HepG2 (cell line): ENCODE measurements at regions not wholly inside any gene's neighbourhood (a gene's known extent, or its start where the extent isn't known, plus 50 kb on each side); places are given as distances from the start of the nearest gene placed in this dataset.
"Not testable (repeated sequence)": the region's sequence is repeated elsewhere in the genome, so short reads cannot be mapped to it uniquely, and the experiment has no call there.

Source experiments
- ATAC-seq: fragments of 200-7000 bp; cut with Tn5 transposase; 3 replicates; pipeline ENCODE4 v1.9.1; 2020; ENCODE audit warnings: mild to moderate bottlenecking, moderate library complexity
- BruUV-seq: library from RNA; stranded (reverse); fragments of 400-500 nt; replicated peaks from 2 replicates; lab custom pipeline; 2021; lab: Mats Ljungman, UMichigan
- CTCF ChIA-PET: fragments of 300-600 bp; formaldehyde crosslinking; extraction: SDS; loops from one replicate; lab custom pipeline; 2021; ENCODE audit warnings: low total read pairs, inconsistent platforms, low intra/inter-chr PET ratio; lab: Yijun Ruan, JAX
- POLR2A ChIA-PET: fragments of 350-600 bp; sonication (Branson Sonifier 250); formaldehyde crosslinking; loops from one replicate; lab custom pipeline; 2020; ENCODE audit warnings: antibody characterized with exemption, inconsistent platforms; lab: Yijun Ruan, JAX
- DNase-seq: peaks from one replicate; pipeline ENCODE4 v3.0.0-alpha.2; 2015; ENCODE audit warnings: low spot score
- FAIRE-seq: peaks from 3 replicates; lab custom pipeline; 2011; peaks lifted over from hg19 to GRCh38; lab: Jason Lieb, UNC
- H2AFZ ChIP-seq: one replicate; pipeline ENCODE4 v1.6.1; 2011; ENCODE audit warnings: low read length, inconsistent platforms
- H3K27ac ChIP-seq: fragments of 300-600 bp; 3 replicates; pipeline ENCODE4 v1.8.0; 2011; ENCODE audit warnings: mixed run types, mild to moderate bottlenecking, mixed read lengths, low read length, inconsistent platforms; ENCODE audit not compliant: insufficient read depth; ENCODE audit errors: extremely low read length
- H3K27me3 ChIP-seq, 2 experiments: fragments of 200-600 bp in 1 of 2; 2 replicates in 1 of 2; 3 replicates in 1 of 2; pipeline versions ENCODE4 v1.6.0 to v1.8.0; 2011; ENCODE audit warnings: low read length in 2 of 2, mild to moderate bottlenecking in 2 of 2, moderate library complexity in 2 of 2, inconsistent platforms in 1 of 2; ENCODE audit not compliant: insufficient read depth in 2 of 2, control insufficient read depth in 1 of 2
- H3K36me3 ChIP-seq, 2 experiments: fragments of 200-600 bp in 1 of 2; replicated peaks in 1 of 2; 2 replicates in 1 of 2; 3 replicates in 1 of 2; pipeline versions ENCODE4 v1.5.1 to v1.8.0; 2011; ENCODE audit warnings: low read length in 2 of 2, inconsistent platforms in 1 of 2; ENCODE audit not compliant: insufficient read depth in 2 of 2, control insufficient read depth in 1 of 2
- H3K4me1 ChIP-seq: 2 replicates; pipeline ENCODE4 v1.5.1; 2012; ENCODE audit warnings: low read length, inconsistent platforms; ENCODE audit not compliant: insufficient read depth
- H3K4me2 ChIP-seq: 2 replicates; pipeline ENCODE4 v1.6.0; 2011; ENCODE audit warnings: low read depth, low read length, inconsistent platforms
- H3K4me3 ChIP-seq, 3 experiments: fragments of 200-600 bp in 1 of 3; sonication (generic), shearing (Covaris generic) in 1 of 3; replicated peaks in 1 of 3; 2 replicates each; pipeline ENCODE4 v1.5.1; 2011 to 2016; ENCODE audit warnings: low read length in 3 of 3, inconsistent platforms in 2 of 3, low read depth in 2 of 3, mild to moderate bottlenecking in 2 of 3, control low read depth in 1 of 3, mixed read lengths in 1 of 3; ENCODE audit not compliant: insufficient read depth in 1 of 3
- H3K79me2 ChIP-seq: one replicate; pipeline ENCODE4 v1.6.1; 2011; ENCODE audit warnings: low read length, inconsistent platforms; ENCODE audit not compliant: insufficient read depth
- H3K9ac ChIP-seq: 2 replicates; pipeline ENCODE4 v1.6.0; 2011; ENCODE audit warnings: mild to moderate bottlenecking, low read depth, low read length, inconsistent platforms; ENCODE audit not compliant: insufficient read depth
- H3K9me3 ChIP-seq: 2 replicates; pipeline ENCODE4 v1.5.1; 2012; ENCODE audit warnings: mild to moderate bottlenecking, low read length
- H4K20me1 ChIP-seq: 2 replicates; pipeline ENCODE4 v1.6.0; 2011; ENCODE audit warnings: inconsistent platforms, mild to moderate bottlenecking, low read length, moderate library complexity; ENCODE audit not compliant: insufficient read depth
- ZNF281 ChIP-seq: sonication (generic); formaldehyde crosslinking; IDR thresholded peaks from 2 replicates; pipeline ENCODE4 v1.4.0; 2020; ENCODE audit warnings: missing genetic modification reagents, borderline replicate concordance
- WGBS: methylation state at CpG from one replicate; pipeline ENCODE4 v1.1.6; 2017; ENCODE audit warnings: low lambda C conversion rate; 5-methylcytosine and 5-hydroxymethylcytosine counted together
- in situ Hi-C: cut with HindIII; loops from 2 replicates; pipeline ENCODE4 v1.10.0; 2017; ENCODE audit warnings: low pct_unique_long_range_greater_than_20kb; ENCODE audit not compliant: extremely low pct_ligation_motif_present
- intact Hi-C: fragments of 100-400 bp; cut with micrococcal nuclease; formaldehyde crosslinking; loops from one replicate; pipeline ENCODE4 v1.10.0; 2022; ENCODE audit not compliant: unreplicated experiment

GRCh38 chr1:157294387-157295145 is 156.4 kb upstream of the ETV3 start:
- POLR2A ChIA-PET, result interaction anchor here (3.1 kb wide), 1 partner anchor 54 kb away, joined by 12 read pairs; no protein-coding TSS in a partner anchor
- not testable (repeated sequence) for FAIRE-seq

More at GRCh38 chr1:157294387-157295145, 156.4 kb upstream of the ETV3 start:
- H3K9ac ChIP-seq, H3K27ac ChIP-seq, H3K79me2 ChIP-seq, H2AFZ ChIP-seq: not testable (repeated sequence)
- TF ChIP-seq ZNF281 (CRISPR knock-in tag), result peak; percentile 29; the same call in 1 of the 2 replicates
- TF ChIP-seq, all 625 proteins: peak for 1; not testable (repeated sequence) for 624
- BruUV-seq, H3K4me3 ChIP-seq, in situ Hi-C loops, H3K9me3 ChIP-seq, H3K4me2 ChIP-seq, ATAC-seq, H3K27me3 ChIP-seq, H4K20me1 ChIP-seq, DNase-seq, CTCF ChIA-PET, H3K36me3 ChIP-seq: not testable (repeated sequence)
- WGBS, result 71% methylated on average over 7 of the region's 10 CpGs
- H3K4me1 ChIP-seq, result peaks cover 37% of the 10 kb centered on the region
- intact Hi-C loops, result loop anchor here (10.0 kb wide), 1 partner anchor 50 kb away; no protein-coding TSS in a partner anchor
